Tibial nerve (tissue), 4 donors: ENCODE measurements at regions not wholly inside any gene's neighbourhood (a gene's known extent, or its start where the extent isn't known, plus 50 kb on each side); places are given as distances from the start of the nearest gene placed in this dataset.

Experiments
- DNase-seq, 2 donors: peaks; one replicate each; pipeline ENCODE4 v3.0.0-alpha.2; 2019; ENCODE audit warnings: low spot score in 2 of 2
- H3K27ac ChIP-seq, 4 donors: fragments of 200-600 bp; sonication (generic) in 3 of 4; one replicate each; pipeline ENCODE4 v1.5.1; 2017 to 2019; ENCODE audit warnings: mild to moderate bottlenecking in 1 of 4
- H3K27me3 ChIP-seq, 2 donors: fragments of 200-600 bp; sonication (generic) in 1 of 2; one replicate each; pipeline versions ENCODE4 v1.5.1 to v1.6.0; 2017 to 2019
- H3K36me3 ChIP-seq, 3 donors: fragments of 200-600 bp; sonication (generic); one replicate each; pipeline ENCODE4 v1.5.1; 2018 to 2019
- H3K4me1 ChIP-seq, 4 donors: fragments of 200-600 bp; sonication (generic) in 3 of 4; one replicate each; pipeline ENCODE4 v1.5.1; 2017 to 2019
- H3K4me3 ChIP-seq, 4 donors: fragments of 200-600 bp; sonication (generic) in 3 of 4; one replicate each; pipeline ENCODE4 v1.5.1; 2017 to 2019; ENCODE audit warnings: mild to moderate bottlenecking in 1 of 4, moderate library complexity in 1 of 4
- H3K9me3 ChIP-seq, 4 donors: fragments of 200-600 bp; sonication (generic) in 3 of 4; one replicate each; pipeline ENCODE4 v1.5.1; 2017 to 2019
- CTCF ChIP-seq, 5 experiments: fragments of 200-600 bp in 3 of 5; fragments of 450-650 bp in 2 of 5; sonication (generic) in 3 of 5; IDR thresholded peaks; one replicate each; pipeline ENCODE4 v1.5.1; 2016 to 2019; ENCODE audit warnings: antibody characterized with exemption in 5 of 5, mild to moderate bottlenecking in 3 of 5, moderate library complexity in 2 of 5
- EP300 ChIP-seq, 2 donors: sonication (generic); formaldehyde crosslinking; IDR thresholded peaks; one replicate each; pipeline ENCODE4 v1.6.1; 2017; ENCODE audit warnings: antibody characterized with exemption in 2 of 2, mild to moderate bottlenecking in 1 of 2
- POLR2A ChIP-seq, 2 donors: fragments of 450-650 bp; IDR thresholded peaks; one replicate each; pipeline ENCODE4 v1.6.1; 2017; ENCODE audit warnings: antibody characterized with exemption in 2 of 2, mild to moderate bottlenecking in 2 of 2, moderate library complexity in 2 of 2
- WGBS, 2 donors: methylation state at CpG; one replicate each; pipeline ENCODE4 v1.1.5; 2018; 5-methylcytosine and 5-hydroxymethylcytosine counted together

GRCh38 chr13:80436571-80437169 lies 95.7 kb upstream of the SPRY2 start:
- 12 to 13% methylated on average over 4 of the region's 4 CpGs for WGBS, 2 donors
- peak overlapping the region in 3 of 4 donors; percentile 62 to 73 (median 72) for H3K27ac ChIP-seq
- H3K36me3 ChIP-seq, result no peaks in the 10 kb centered on the region
- H3K4me3 ChIP-seq, result no peak overlapping the region
- DNase-seq, result peak in 1 of 2 donors; percentile 25
- peaks cover 0 to 31% (median 10%) of the 10 kb centered on the region in 4 donors for H3K4me1 ChIP-seq
- H3K27me3 ChIP-seq, result no peaks in the 10 kb centered on the region
- peak in 1 of 2 donors; percentile 71 for TF ChIP-seq EP300 (IDR thresholded peaks at IDR 0.05)
- no peak for TF ChIP-seq POLR2A (IDR thresholded peaks at IDR 0.05)
- no peaks in the 10 kb centered on the region for H3K9me3 ChIP-seq

DNA sequence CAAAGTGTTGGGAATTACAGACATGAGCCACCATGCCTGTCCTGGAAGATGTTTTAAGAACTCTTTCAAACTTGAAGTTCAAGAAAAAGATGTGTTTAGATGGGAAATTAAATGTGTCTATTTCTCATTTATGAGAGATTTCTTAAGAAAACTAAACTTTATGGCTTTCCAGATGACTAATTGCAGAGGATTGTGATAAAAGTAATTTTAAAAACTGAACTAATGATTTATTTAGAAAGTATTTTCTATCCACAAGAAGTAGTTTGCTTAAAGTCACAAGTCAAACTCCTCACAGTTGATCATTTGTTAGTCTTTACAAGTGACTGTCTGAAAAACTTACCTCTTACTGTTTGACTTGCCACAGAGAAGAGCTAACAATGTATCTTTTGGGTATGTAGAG lies 89.6 kb upstream of the SPRY2 start:
- no peaks in the 10 kb centered on the region for H3K9me3 ChIP-seq
- H3K4me3 ChIP-seq, result no peak overlapping the region
- no peak overlapping the region for H3K27ac ChIP-seq
- no peak for DNase-seq
- H3K36me3 ChIP-seq, result no peaks in the 10 kb centered on the region
- peaks cover 0 to 5% (median under 1%) of the 10 kb centered on the region in 4 donors for H3K4me1 ChIP-seq
- no peaks in the 10 kb centered on the region for H3K27me3 ChIP-seq
- TF ChIP-seq POLR2A (IDR thresholded peaks at IDR 0.05) (no peak), EP300 (IDR thresholded peaks at IDR 0.05) (no peak), CTCF (IDR thresholded peaks at IDR 0.05) (no peak)

DNA sequence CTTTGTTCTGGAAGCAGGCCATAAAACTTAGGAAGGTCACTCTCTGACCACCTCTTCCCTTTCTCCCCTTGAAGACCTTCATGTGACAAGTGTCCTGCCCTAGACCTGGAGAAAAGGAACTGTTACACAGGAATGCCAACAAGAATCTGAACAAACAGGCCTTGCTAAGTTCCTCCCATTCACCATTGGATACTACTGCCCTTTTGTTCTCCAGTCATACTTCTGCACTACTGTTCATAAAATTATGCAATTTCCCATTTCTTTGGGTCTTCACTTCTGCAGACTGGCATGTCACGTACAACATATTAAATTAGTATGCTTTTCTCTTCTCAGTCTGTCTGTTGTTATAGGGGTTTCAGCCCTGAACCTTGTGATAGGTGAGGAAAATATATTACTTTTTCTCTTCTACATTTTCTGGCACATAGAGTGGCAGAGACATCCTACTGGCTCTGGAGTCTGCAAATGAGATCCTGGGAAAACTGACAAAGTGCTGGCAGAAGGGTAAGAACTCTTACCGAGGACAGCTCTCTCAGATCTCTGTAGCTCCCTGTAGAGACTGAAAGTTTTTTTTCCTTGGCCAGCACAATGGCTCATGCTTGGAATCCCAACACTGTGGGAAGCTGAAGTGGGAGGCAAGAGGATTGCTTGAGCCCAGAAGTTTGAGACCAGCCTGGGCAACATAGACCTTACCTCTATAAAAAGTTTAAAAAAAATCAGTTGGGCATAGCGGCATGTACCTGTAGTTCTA lies 87.6 kb upstream of the SPRY2 start:
- TF ChIP-seq CTCF (IDR thresholded peaks at IDR 0.05), result no peak
- TF ChIP-seq POLR2A (IDR thresholded peaks at IDR 0.05), result no peak
- TF ChIP-seq EP300 (IDR thresholded peaks at IDR 0.05), result no peak
- WGBS, 2 donors, result 69 to 77% methylated on average over 3 of the region's 3 CpGs

GRCh38 chr13:80419416-80419815 lies 78.5 kb upstream of the SPRY2 start:
- Histone ChIP-seq H3K9me3 (peaks cover 0 to 23% (median 2%) of the 10 kb centered on the region in 4 donors), H3K36me3 (peaks cover 0 to 5% (median 0%) of the 10 kb centered on the region in 3 donors), H3K4me1 (no peaks in the 10 kb centered on the region), H3K4me3 (no peak overlapping the region), H3K27ac (no peak overlapping the region), H3K27me3 (no peaks in the 10 kb centered on the region)
- no peak for DNase-seq
- TF ChIP-seq POLR2A (IDR thresholded peaks at IDR 0.05), result no peak
- WGBS, 2 donors, result 71 to 83% methylated on average over 2 of the region's 2 CpGs

More for the DNA sequence above, 87.6 kb upstream of the SPRY2 start:
- peaks cover 0 to 5% (median 0%) of the 10 kb centered on the region in 3 donors for H3K36me3 ChIP-seq
- H3K9me3 ChIP-seq, result peaks cover 0 to 10% (median 0%) of the 10 kb centered on the region in 4 donors
- no peak overlapping the region for H3K4me3 ChIP-seq
- peaks cover 0 to 3% (median 0%) of the 10 kb centered on the region in 4 donors for H3K4me1 ChIP-seq
- no peaks in the 10 kb centered on the region for H3K27me3 ChIP-seq
- no peak for DNase-seq
- peak overlapping the region in 1 of 4 donors; percentile 33 for H3K27ac ChIP-seq

- Histone ChIP-seq H3K36me3 (no peaks in the 10 kb centered on the region), H3K4me3 (no peak overlapping the region), H3K27ac (no peak overlapping the region), H3K9me3 (peaks cover 0 to 13% (median 2%) of the 10 kb centered on the region in 4 donors), H3K27me3 (no peaks in the 10 kb centered on the region), H3K4me1 (no peaks in the 10 kb centered on the region)
- TF ChIP-seq EP300 (IDR thresholded peaks at IDR 0.05) (no peak), POLR2A (IDR thresholded peaks at IDR 0.05) (no peak), CTCF (IDR thresholded peaks at IDR 0.05) (no peak)
- DNase-seq, result no peak
Observed at GRCh38 chr13:80413611-80414010, 72.7 kb upstream of the SPRY2 start.

DNA sequence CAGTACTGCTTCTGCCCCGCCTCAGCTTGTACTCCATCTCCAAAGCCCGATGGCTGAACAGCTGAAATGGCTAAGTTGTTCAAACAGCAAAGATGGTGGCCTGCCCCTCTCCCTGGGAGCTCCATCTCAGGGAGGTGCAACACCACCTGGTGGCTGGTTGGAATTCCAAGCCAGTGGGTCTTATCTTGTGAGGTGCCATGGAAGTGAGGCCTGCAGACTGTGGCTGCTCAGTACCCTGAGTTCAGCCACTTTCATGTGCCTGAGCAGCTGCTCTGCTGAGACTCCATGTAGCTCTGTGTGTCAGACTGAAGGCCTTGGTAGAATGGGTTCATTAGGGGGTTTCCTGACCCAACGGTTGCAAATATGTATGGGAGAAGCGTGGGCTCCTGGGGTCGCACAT lies 67.3 kb upstream of the SPRY2 start:
- Histone ChIP-seq H3K9me3 (peaks cover 0 to 20% (median 8%) of the 10 kb centered on the region in 4 donors), H3K36me3 (no peaks in the 10 kb centered on the region), H3K27ac (no peak overlapping the region), H3K4me3 (no peak overlapping the region), H3K27me3 (no peaks in the 10 kb centered on the region), H3K4me1 (no peaks in the 10 kb centered on the region)
- WGBS, 2 donors, result 92 to 96% methylated on average over 4 to 5 of the region's 5 CpGs
- no peak for TF ChIP-seq POLR2A (IDR thresholded peaks at IDR 0.05)
- no peak for TF ChIP-seq EP300 (IDR thresholded peaks at IDR 0.05)
- no peak for TF ChIP-seq CTCF (IDR thresholded peaks at IDR 0.05)
- DNase-seq, result no peak
